ENCODE measurements at regions not wholly inside any gene's neighbourhood (a gene's known extent, or its start where the extent isn't known, plus 50 kb on each side); places are given as distances from the start of the nearest gene placed in this dataset.

DNA sequence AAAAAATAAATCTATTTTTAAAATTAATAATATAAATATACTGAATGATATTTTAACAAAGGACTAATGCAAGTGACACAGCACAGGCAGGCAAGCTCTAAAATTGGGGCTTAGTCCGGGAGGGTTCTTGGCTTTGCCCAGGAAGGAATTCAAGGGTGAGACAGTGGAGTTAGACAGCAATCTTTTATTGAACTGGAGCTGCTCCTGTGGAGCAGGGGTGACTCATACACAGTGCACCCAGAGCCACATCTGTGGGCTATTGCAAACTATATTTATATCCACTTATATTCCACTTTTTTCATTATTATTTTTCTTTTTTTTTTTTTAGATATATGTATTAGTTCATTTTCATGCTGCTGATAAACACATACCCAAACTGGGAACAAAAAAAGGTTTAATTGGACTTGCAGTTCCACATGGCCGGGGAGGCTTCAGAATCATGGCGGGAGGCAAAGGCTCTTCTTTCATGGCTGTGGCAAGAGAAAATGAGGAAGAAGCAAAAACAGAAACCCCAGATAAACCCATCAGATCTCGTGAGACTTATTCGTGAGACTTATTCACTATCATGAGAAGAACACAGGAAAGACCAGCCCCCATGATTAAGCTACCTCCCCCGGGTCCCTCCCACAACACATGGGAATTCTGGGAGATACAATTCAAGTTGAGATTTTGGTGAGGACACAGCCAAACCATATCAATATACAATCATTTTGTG lies 437.1 kb downstream of the BCL11A start:
- TF ChIP-seq CTCF (IDR thresholded peaks at IDR 0.05) (no peak), EZH2 (IDR thresholded peaks at IDR 0.05; ENCODE audit: borderline replicate concordance, insufficient read depth, low read depth, low read length, poor library complexity, severe bottlenecking) (no peak)
